ENCODE measurements at regions not wholly inside any gene's neighbourhood (a gene's known extent, or its start where the extent isn't known, plus 50 kb on each side); places are given as distances from the start of the nearest gene placed in this dataset.
A peak's percentile ranks its signal among the peaks of the same experiment; 100 is the strongest.
"Not testable (repeated sequence)": the region's sequence is repeated elsewhere in the genome, so short reads cannot be mapped to it uniquely, and the experiment has no call there.

GRCh38 chr6:54564188-54564587 lies 255.9 kb downstream of the TINAG start:
- H3K23ac ChIP-seq (ENCODE audit: low read length); H3K4me3 ChIP-seq (ENCODE audit: low read length); H3K18ac ChIP-seq (ENCODE audit: low read length); H3K4ac ChIP-seq (ENCODE audit: low read depth, low read length); H3K27ac ChIP-seq (ENCODE audit: low read depth, low read length); H2AK5ac ChIP-seq (ENCODE audit: low read length); H3K9ac ChIP-seq (ENCODE audit: low read length); H3K4me2 ChIP-seq (ENCODE audit: low read length); H2BK15ac ChIP-seq (replicated peaks; ENCODE audit: low read depth); H4K5ac ChIP-seq (ENCODE audit: low read length); H2BK5ac ChIP-seq (ENCODE audit: low read length); H2BK120ac ChIP-seq (ENCODE audit: low read depth, low read length); H3K79me2 ChIP-seq (ENCODE audit: control insufficient read depth, insufficient read depth, low read length); H3K79me1 ChIP-seq (ENCODE audit: low read length); H3K36me3 ChIP-seq (ENCODE audit: control insufficient read depth, insufficient read depth, low read length); DNase-seq; H3K56ac ChIP-seq (ENCODE audit: low read length); H3K4me1 ChIP-seq (ENCODE audit: control insufficient read depth, low read depth, low read length); H4K8ac ChIP-seq (ENCODE audit: low read depth, low read length); H3K27me3 ChIP-seq (ENCODE audit: insufficient read depth, low read length, poor library complexity): not testable (repeated sequence)
- WGBS (ENCODE audit: extremely low coverage, insufficient coverage, low lambda C conversion rate), result no CpG with 5 or more reads among the region's 2 CpGs

GRCh38 chr6:54574671-54575070 lies 266.4 kb downstream of the TINAG start:
- no peak overlapping the region for H3K4me2 ChIP-seq (ENCODE audit: low read length)
- H2AK5ac ChIP-seq (ENCODE audit: low read length), result no peak overlapping the region
- H2BK5ac ChIP-seq (ENCODE audit: low read length), result no peak overlapping the region
- no peak overlapping the region for H3K23ac ChIP-seq (ENCODE audit: low read length)
- no peaks in the 10 kb centered on the region for H3K4me1 ChIP-seq (ENCODE audit: control insufficient read depth, low read depth, low read length)
- no CpG with 5 or more reads among the region's 1 CpG for WGBS (ENCODE audit: extremely low coverage, insufficient coverage, low lambda C conversion rate)
- H3K36me3 ChIP-seq (ENCODE audit: control insufficient read depth, insufficient read depth, low read length), result no peaks in the 10 kb centered on the region
- H3K4ac ChIP-seq (ENCODE audit: low read depth, low read length), result no peak overlapping the region
- no peak overlapping the region for H3K4me3 ChIP-seq (ENCODE audit: low read length)
- no peak for DNase-seq
- H4K8ac ChIP-seq (ENCODE audit: low read depth, low read length), result no peak overlapping the region
- no peak overlapping the region for H2BK15ac ChIP-seq (replicated peaks; ENCODE audit: low read depth)
- no peaks in the 10 kb centered on the region for H3K79me1 ChIP-seq (ENCODE audit: low read length)
- H4K5ac ChIP-seq (ENCODE audit: low read length), result no peak overlapping the region
- no peak overlapping the region for H3K9ac ChIP-seq (ENCODE audit: low read length)
- H3K27me3 ChIP-seq (ENCODE audit: insufficient read depth, low read length, poor library complexity), result no peaks in the 10 kb centered on the region
- H3K56ac ChIP-seq (ENCODE audit: low read length), result no peak overlapping the region
- H3K27ac ChIP-seq (ENCODE audit: low read depth, low read length), result no peak overlapping the region
- H3K79me2 ChIP-seq (ENCODE audit: control insufficient read depth, insufficient read depth, low read length), result no peaks in the 10 kb centered on the region
- H3K18ac ChIP-seq (ENCODE audit: low read length), result no peak overlapping the region
- no peak overlapping the region for H2BK120ac ChIP-seq (ENCODE audit: low read depth, low read length)

GRCh38 chr6:54578261-54578660 lies 268.3 kb upstream of the FAM83B start:
- Histone ChIP-seq H3K18ac (ENCODE audit: low read length) (no peak overlapping the region), H3K9ac (ENCODE audit: low read length) (no peak overlapping the region), H3K79me2 (ENCODE audit: control insufficient read depth, insufficient read depth, low read length) (no peaks in the 10 kb centered on the region), H4K5ac (ENCODE audit: low read length) (no peak overlapping the region), H3K4me2 (ENCODE audit: low read length) (no peak overlapping the region), H3K4ac (ENCODE audit: low read depth, low read length) (no peak overlapping the region), H3K4me3 (ENCODE audit: low read length) (no peak overlapping the region), H3K79me1 (ENCODE audit: low read length) (no peaks in the 10 kb centered on the region), H3K36me3 (ENCODE audit: control insufficient read depth, insufficient read depth, low read length) (no peaks in the 10 kb centered on the region), H3K27me3 (ENCODE audit: insufficient read depth, low read length, poor library complexity) (no peaks in the 10 kb centered on the region), H2BK120ac (ENCODE audit: low read depth, low read length) (no peak overlapping the region), H2BK15ac (replicated peaks; ENCODE audit: low read depth) (no peak overlapping the region), H3K4me1 (ENCODE audit: control insufficient read depth, low read depth, low read length) (no peaks in the 10 kb centered on the region), H2BK5ac (ENCODE audit: low read length) (no peak overlapping the region), H3K23ac (ENCODE audit: low read length) (no peak overlapping the region), H2AK5ac (ENCODE audit: low read length) (no peak overlapping the region), H3K27ac (ENCODE audit: low read depth, low read length) (no peak overlapping the region), H4K8ac (ENCODE audit: low read depth, low read length) (no peak overlapping the region), H3K56ac (ENCODE audit: low read length) (no peak overlapping the region)
- DNase-seq, result no peak
- WGBS (ENCODE audit: extremely low coverage, insufficient coverage, low lambda C conversion rate), result no CpG with 5 or more reads among the region's 3 CpGs

GRCh38 chr6:54579011-54579410 lies 267.6 kb upstream of the FAM83B start:
- no CpG with 5 or more reads among the region's 2 CpGs for WGBS (ENCODE audit: extremely low coverage, insufficient coverage, low lambda C conversion rate)
- DNase-seq, result peak; percentile 58
- H3K27me3 ChIP-seq (ENCODE audit: insufficient read depth, low read length, poor library complexity), result no peaks in the 10 kb centered on the region
- no peak overlapping the region for H2AK5ac ChIP-seq (ENCODE audit: low read length)
- no peaks in the 10 kb centered on the region for H3K4me1 ChIP-seq (ENCODE audit: control insufficient read depth, low read depth, low read length)
- no peak overlapping the region for H3K4ac ChIP-seq (ENCODE audit: low read depth, low read length)
- H2BK120ac ChIP-seq (ENCODE audit: low read depth, low read length), result no peak overlapping the region
- no peak overlapping the region for H4K8ac ChIP-seq (ENCODE audit: low read depth, low read length)
- no peaks in the 10 kb centered on the region for H3K79me1 ChIP-seq (ENCODE audit: low read length)
- H3K79me2 ChIP-seq (ENCODE audit: control insufficient read depth, insufficient read depth, low read length), result no peaks in the 10 kb centered on the region
- H2BK15ac ChIP-seq (replicated peaks; ENCODE audit: low read depth), result no peak overlapping the region
- H3K9ac ChIP-seq (ENCODE audit: low read length), result no peak overlapping the region
- no peak overlapping the region for H3K4me2 ChIP-seq (ENCODE audit: low read length)
- H3K36me3 ChIP-seq (ENCODE audit: control insufficient read depth, insufficient read depth, low read length), result no peaks in the 10 kb centered on the region
- H3K27ac ChIP-seq (ENCODE audit: low read depth, low read length), result no peak overlapping the region
- H3K4me3 ChIP-seq (ENCODE audit: low read length), result no peak overlapping the region
- H3K23ac ChIP-seq (ENCODE audit: low read length), result no peak overlapping the region
- H3K18ac ChIP-seq (ENCODE audit: low read length), result no peak overlapping the region
- no peak overlapping the region for H3K56ac ChIP-seq (ENCODE audit: low read length)
- no peak overlapping the region for H2BK5ac ChIP-seq (ENCODE audit: low read length)
- no peak overlapping the region for H4K5ac ChIP-seq (ENCODE audit: low read length)

- Histone ChIP-seq H4K8ac (ENCODE audit: low read depth, low read length) (no peak overlapping the region), H3K27me3 (ENCODE audit: insufficient read depth, low read length, poor library complexity) (no peaks in the 10 kb centered on the region), H4K5ac (ENCODE audit: low read length) (no peak overlapping the region), H3K4me3 (ENCODE audit: low read length) (no peak overlapping the region), H3K4ac (ENCODE audit: low read depth, low read length) (no peak overlapping the region), H2BK120ac (ENCODE audit: low read depth, low read length) (no peak overlapping the region), H2BK5ac (ENCODE audit: low read length) (no peak overlapping the region), H3K9ac (ENCODE audit: low read length) (no peak overlapping the region), H2AK5ac (ENCODE audit: low read length) (no peak overlapping the region), H3K18ac (ENCODE audit: low read length) (no peak overlapping the region), H3K79me1 (ENCODE audit: low read length) (no peaks in the 10 kb centered on the region), H3K27ac (ENCODE audit: low read depth, low read length) (no peak overlapping the region), H3K79me2 (ENCODE audit: control insufficient read depth, insufficient read depth, low read length) (no peaks in the 10 kb centered on the region), H3K56ac (ENCODE audit: low read length) (no peak overlapping the region), H2BK15ac (replicated peaks; ENCODE audit: low read depth) (no peak overlapping the region), H3K36me3 (ENCODE audit: control insufficient read depth, insufficient read depth, low read length) (no peaks in the 10 kb centered on the region), H3K4me1 (ENCODE audit: control insufficient read depth, low read depth, low read length) (no peaks in the 10 kb centered on the region), H3K4me2 (ENCODE audit: low read length) (no peak overlapping the region), H3K23ac (ENCODE audit: low read length) (no peak overlapping the region)
- no peak for DNase-seq
Observed at GRCh38 chr6:54586251-54586650, 260.3 kb upstream of the FAM83B start.

- no peak overlapping the region for H2BK120ac ChIP-seq (ENCODE audit: low read depth, low read length)
- no peak overlapping the region for H3K4me2 ChIP-seq (ENCODE audit: low read length)
- H3K79me1 ChIP-seq (ENCODE audit: low read length), result no peaks in the 10 kb centered on the region
Observed at GRCh38 chr6:54587277-54587676, 259.3 kb upstream of the FAM83B start.

More at GRCh38 chr6:54587277-54587676, 259.3 kb upstream of the FAM83B start:
- H3K27me3 ChIP-seq (ENCODE audit: insufficient read depth, low read length, poor library complexity), result no peaks in the 10 kb centered on the region
- H3K27ac ChIP-seq (ENCODE audit: low read depth, low read length), result no peak overlapping the region
- no peak overlapping the region for H2BK15ac ChIP-seq (replicated peaks; ENCODE audit: low read depth)
- H3K4me1 ChIP-seq (ENCODE audit: control insufficient read depth, low read depth, low read length), result no peaks in the 10 kb centered on the region
- WGBS (ENCODE audit: extremely low coverage, insufficient coverage, low lambda C conversion rate), result no CpG with 5 or more reads among the region's 3 CpGs
- no peak overlapping the region for H3K56ac ChIP-seq (ENCODE audit: low read length)
- no peaks in the 10 kb centered on the region for H3K79me2 ChIP-seq (ENCODE audit: control insufficient read depth, insufficient read depth, low read length)
- H3K18ac ChIP-seq (ENCODE audit: low read length), result no peak overlapping the region
- no peaks in the 10 kb centered on the region for H3K36me3 ChIP-seq (ENCODE audit: control insufficient read depth, insufficient read depth, low read length)
- no peak overlapping the region for H3K23ac ChIP-seq (ENCODE audit: low read length)
- H3K9ac ChIP-seq (ENCODE audit: low read length), result no peak overlapping the region
- no peak overlapping the region for H4K8ac ChIP-seq (ENCODE audit: low read depth, low read length)
- no peak for DNase-seq
- H3K4ac ChIP-seq (ENCODE audit: low read depth, low read length), result no peak overlapping the region
- H2BK5ac ChIP-seq (ENCODE audit: low read length), result no peak overlapping the region
- H2AK5ac ChIP-seq (ENCODE audit: low read length), result no peak overlapping the region
- H3K4me3 ChIP-seq (ENCODE audit: low read length), result no peak overlapping the region
- no peak overlapping the region for H4K5ac ChIP-seq (ENCODE audit: low read length)

Measured in mesendoderm (in vitro differentiated cells).